Breast epithelium (tissue), 4 donors: ENCODE measurements at regions not wholly inside any gene's neighbourhood (a gene's known extent, or its start where the extent isn't known, plus 50 kb on each side); places are given as distances from the start of the nearest gene placed in this dataset.

Source experiments
- DNase-seq, 2 donors: peaks; one replicate each; pipeline ENCODE4 v3.0.0-alpha.2; 2019; ENCODE audit warnings: low spot score in 2 of 2
- H3K27ac ChIP-seq, 2 donors: fragments of 200-600 bp; sonication (generic) in 1 of 2; one replicate each; pipeline ENCODE4 v1.5.1; 2016 to 2019; ENCODE audit warnings: mild to moderate bottlenecking in 1 of 2
- H3K27me3 ChIP-seq, 2 donors: fragments of 200-600 bp; sonication (generic) in 1 of 2; one replicate each; pipeline versions ENCODE4 v1.5.1 to v1.6.0; 2017 to 2019; ENCODE audit warnings: control low read depth in 1 of 2, mild to moderate bottlenecking in 1 of 2
- H3K36me3 ChIP-seq: fragments of 200-600 bp; one replicate; pipeline ENCODE4 v1.5.1; 2019
- H3K4me1 ChIP-seq, 2 donors: fragments of 200-600 bp; sonication (generic); one replicate each; pipeline ENCODE4 v1.5.1; 2016 to 2019; ENCODE audit warnings: control low read depth in 1 of 2
- H3K4me3 ChIP-seq, 3 donors: fragments of 200-600 bp; sonication (generic); 1 replicate in 2 of 3; 2 replicates in 1 of 3; pipeline ENCODE4 v1.5.1; 2016 to 2019; ENCODE audit warnings: mild to moderate bottlenecking in 3 of 3, moderate library complexity in 2 of 3
- H3K9me3 ChIP-seq, 2 donors: fragments of 200-600 bp; sonication (generic) in 1 of 2; one replicate each; pipeline ENCODE4 v1.5.1; 2016 to 2019; ENCODE audit warnings: control low read depth in 1 of 2
- POLR2A ChIP-seq: fragments of 450-650 bp; IDR thresholded peaks from one replicate; pipeline ENCODE4 v1.6.1; 2016; ENCODE audit warnings: antibody characterized with exemption, mild to moderate bottlenecking, moderate library complexity
- POLR2AphosphoS5 ChIP-seq, 3 donors: sonication (generic); formaldehyde crosslinking; IDR thresholded peaks; one replicate each; pipeline ENCODE4 v1.6.1; 2017; ENCODE audit warnings: antibody characterized with exemption in 3 of 3
- intact Hi-C: fragments of 100-400 bp; cut with DNase I; formaldehyde crosslinking; loops from one replicate; pipeline ENCODE4 v1.15.1; 2023; ENCODE audit warnings: low total_unique reads
- TF ChIP-seq, protein P1 (sequence below), 3 donors: fragments of 450-650 bp; IDR thresholded peaks; one replicate each; pipeline ENCODE4 v1.5.1; 2016 to 2017; ENCODE audit warnings: antibody characterized with exemption in 3 of 3, mild to moderate bottlenecking in 3 of 3, moderate library complexity in 3 of 3

- H3K36me3 ChIP-seq: no peaks in the 10 kb centered on the region
- intact Hi-C loops: no loop called here
- no peak overlapping the region for H3K4me3 ChIP-seq
- H3K4me1 ChIP-seq: no peaks in the 10 kb centered on the region
- TF ChIP-seq, protein P1, sequence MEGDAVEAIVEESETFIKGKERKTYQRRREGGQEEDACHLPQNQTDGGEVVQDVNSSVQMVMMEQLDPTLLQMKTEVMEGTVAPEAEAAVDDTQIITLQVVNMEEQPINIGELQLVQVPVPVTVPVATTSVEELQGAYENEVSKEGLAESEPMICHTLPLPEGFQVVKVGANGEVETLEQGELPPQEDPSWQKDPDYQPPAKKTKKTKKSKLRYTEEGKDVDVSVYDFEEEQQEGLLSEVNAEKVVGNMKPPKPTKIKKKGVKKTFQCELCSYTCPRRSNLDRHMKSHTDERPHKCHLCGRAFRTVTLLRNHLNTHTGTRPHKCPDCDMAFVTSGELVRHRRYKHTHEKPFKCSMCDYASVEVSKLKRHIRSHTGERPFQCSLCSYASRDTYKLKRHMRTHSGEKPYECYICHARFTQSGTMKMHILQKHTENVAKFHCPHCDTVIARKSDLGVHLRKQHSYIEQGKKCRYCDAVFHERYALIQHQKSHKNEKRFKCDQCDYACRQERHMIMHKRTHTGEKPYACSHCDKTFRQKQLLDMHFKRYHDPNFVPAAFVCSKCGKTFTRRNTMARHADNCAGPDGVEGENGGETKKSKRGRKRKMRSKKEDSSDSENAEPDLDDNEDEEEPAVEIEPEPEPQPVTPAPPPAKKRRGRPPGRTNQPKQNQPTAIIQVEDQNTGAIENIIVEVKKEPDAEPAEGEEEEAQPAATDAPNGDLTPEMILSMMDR (IDR thresholded peaks at IDR 0.05): no peak
- no peak for TF ChIP-seq POLR2AphosphoS5 (IDR thresholded peaks at IDR 0.05)
- no peak for TF ChIP-seq POLR2A
- no peak overlapping the region for H3K27ac ChIP-seq
- no peak for DNase-seq
- H3K27me3 ChIP-seq: no peaks in the 10 kb centered on the region
- H3K9me3 ChIP-seq: no peaks in the 10 kb centered on the region
Observed at GRCh38 chr2:162974771-162975170, 136.2 kb upstream of the KCNH7 start.

GRCh38 chr2:162972383-162972782, 133.8 kb upstream of the KCNH7 start:
- TF ChIP-seq POLR2AphosphoS5 (IDR thresholded peaks at IDR 0.05) (no peak), POLR2A (no peak)
- TF ChIP-seq, protein P1 (IDR thresholded peaks at IDR 0.05): no peak
- DNase-seq: no peak
- Histone ChIP-seq H3K27me3 (no peaks in the 10 kb centered on the region), H3K4me3 (no peak overlapping the region), H3K36me3 (no peaks in the 10 kb centered on the region), H3K27ac (no peak overlapping the region), H3K9me3 (no peaks in the 10 kb centered on the region), H3K4me1 (no peaks in the 10 kb centered on the region)
- intact Hi-C loops: no loop called here

DNA sequence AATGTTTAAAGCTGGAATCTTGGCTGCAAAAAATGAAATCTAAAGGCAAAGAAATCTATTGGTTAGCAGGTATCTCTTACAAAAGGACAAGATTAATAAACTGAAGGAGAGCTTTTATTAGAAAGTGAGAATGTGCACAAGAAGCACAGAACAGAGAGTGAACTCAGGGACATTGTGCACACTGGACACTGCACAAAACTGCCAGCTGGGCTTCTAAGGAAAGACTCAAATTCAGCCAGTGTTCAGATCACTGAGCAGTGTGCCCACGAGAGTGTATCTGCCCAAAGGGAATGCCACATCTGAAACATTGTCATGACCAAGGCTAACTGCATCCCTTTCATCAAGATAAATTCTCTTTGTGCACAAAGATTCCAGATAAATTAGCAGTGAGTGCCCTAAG, 129.7 kb upstream of the KCNH7 start:
- intact Hi-C loops: no loop called here
- no peaks in the 10 kb centered on the region for H3K9me3 ChIP-seq
- no peaks in the 10 kb centered on the region for H3K36me3 ChIP-seq
- no peaks in the 10 kb centered on the region for H3K27me3 ChIP-seq
- no peak for DNase-seq
- H3K27ac ChIP-seq: no peak overlapping the region
- no peaks in the 10 kb centered on the region for H3K4me1 ChIP-seq
- TF ChIP-seq POLR2A (no peak), POLR2AphosphoS5 (IDR thresholded peaks at IDR 0.05) (no peak)
- TF ChIP-seq, protein P1 (IDR thresholded peaks at IDR 0.05): no peak
- no peak overlapping the region for H3K4me3 ChIP-seq

GRCh38 chr2:162967811-162968210, 129.2 kb upstream of the KCNH7 start:
- Histone ChIP-seq H3K36me3 (no peaks in the 10 kb centered on the region), H3K4me3 (no peak overlapping the region), H3K4me1 (no peaks in the 10 kb centered on the region), H3K27ac (no peak overlapping the region), H3K9me3 (no peaks in the 10 kb centered on the region), H3K27me3 (no peaks in the 10 kb centered on the region)
- TF ChIP-seq POLR2AphosphoS5 (IDR thresholded peaks at IDR 0.05) (no peak), POLR2A (no peak)
- TF ChIP-seq, protein P1 (IDR thresholded peaks at IDR 0.05): no peak
- intact Hi-C loops: no loop called here
- DNase-seq: no peak

- no peak overlapping the region for H3K4me3 ChIP-seq
- TF ChIP-seq, protein P1 (IDR thresholded peaks at IDR 0.05): no peak
- no peak for TF ChIP-seq POLR2AphosphoS5 (IDR thresholded peaks at IDR 0.05)
- no peak for TF ChIP-seq POLR2A
- intact Hi-C loops: no loop called here
- no peaks in the 10 kb centered on the region for H3K36me3 ChIP-seq
- DNase-seq: no peak
- no peaks in the 10 kb centered on the region for H3K9me3 ChIP-seq
- no peaks in the 10 kb centered on the region for H3K4me1 ChIP-seq
- no peak overlapping the region for H3K27ac ChIP-seq
- no peaks in the 10 kb centered on the region for H3K27me3 ChIP-seq
Observed at GRCh38 chr2:162967147-162967546, 128.6 kb upstream of the KCNH7 start.
